Putamen (tissue), 1 donor: ENCODE measurements at regions not wholly inside any gene's neighbourhood (a gene's known extent, or its start where the extent isn't known, plus 50 kb on each side); places are given as distances from the start of the nearest gene placed in this dataset.
"Not testable (repeated sequence)": the region's sequence is repeated elsewhere in the genome, so short reads cannot be mapped to it uniquely, and the experiment has no call there.

Experiments
- DNase-seq: peaks from one replicate; pipeline ENCODE4 v3.0.0-alpha.2; 2016; ENCODE audit warnings: low spot score

GRCh38 chr1:34369701-34370455, 193.2 kb downstream of the C1orf94 start:
- DNase-seq, result no peak

GRCh38 chr1:34370748-34371147, 194.0 kb downstream of the C1orf94 start:
- no peak for DNase-seq

DNA sequence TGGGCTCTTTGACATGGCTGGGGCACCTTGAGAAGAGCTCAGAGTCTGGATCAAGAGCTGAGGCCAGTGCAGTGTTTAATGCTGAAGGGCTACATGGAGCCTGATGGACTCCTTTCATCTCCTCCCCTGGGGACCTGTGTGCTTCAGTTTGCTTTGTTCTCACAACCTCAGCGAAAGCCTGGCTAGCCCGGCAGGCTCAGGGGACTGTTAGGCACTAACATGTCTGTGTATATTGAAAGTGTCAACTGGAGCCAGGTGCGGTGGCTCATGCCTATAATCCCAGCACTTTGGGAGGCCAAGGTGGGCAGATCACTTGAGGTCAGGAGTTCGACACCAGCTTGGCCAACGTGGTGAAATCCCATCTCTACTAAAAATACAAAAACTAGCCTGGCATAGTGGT, 194.5 kb downstream of the C1orf94 start:
- DNase-seq, result not testable (repeated sequence)

- no peak for DNase-seq
Observed at GRCh38 chr1:34371829-34372532, 195.3 kb downstream of the C1orf94 start.

DNA sequence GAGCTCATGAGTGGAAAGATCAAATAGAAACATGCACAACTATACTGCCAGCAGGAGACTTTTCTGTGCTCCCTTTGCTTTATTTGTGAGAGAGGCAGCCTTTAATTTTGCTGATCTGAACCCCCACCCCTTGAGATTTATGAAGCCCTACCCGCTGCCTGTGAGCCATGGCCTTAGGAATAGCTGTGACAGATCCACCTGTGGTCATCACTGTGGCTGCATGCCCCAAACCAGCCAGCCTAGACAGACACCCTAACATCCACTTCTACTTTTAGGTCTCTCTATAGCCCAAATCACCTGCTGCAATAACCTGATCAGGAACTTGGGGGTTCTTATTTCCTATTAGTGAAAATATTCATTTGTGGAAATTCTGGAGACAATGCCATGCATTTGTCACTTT, 196.2 kb downstream of the C1orf94 start:
- no peak for DNase-seq

DNA sequence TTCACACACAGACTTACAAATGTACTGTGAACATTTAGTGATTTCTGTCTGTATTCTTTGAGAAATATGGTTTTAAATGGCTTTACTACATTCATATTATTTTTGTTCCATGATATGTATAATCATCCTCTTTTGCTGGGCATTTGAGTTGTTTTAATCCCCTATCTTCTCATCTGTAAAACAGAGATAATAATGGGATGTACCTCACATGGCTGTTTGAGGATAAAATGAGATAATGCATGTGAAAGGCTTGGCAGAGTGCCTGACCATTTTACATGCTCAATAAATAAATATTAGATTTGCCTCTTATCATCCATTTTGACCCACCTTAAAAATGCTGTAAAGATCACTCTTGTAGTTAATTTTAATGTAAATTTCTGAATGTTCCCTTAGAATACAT, 197.2 kb downstream of the C1orf94 start:
- no peak for DNase-seq

DNA sequence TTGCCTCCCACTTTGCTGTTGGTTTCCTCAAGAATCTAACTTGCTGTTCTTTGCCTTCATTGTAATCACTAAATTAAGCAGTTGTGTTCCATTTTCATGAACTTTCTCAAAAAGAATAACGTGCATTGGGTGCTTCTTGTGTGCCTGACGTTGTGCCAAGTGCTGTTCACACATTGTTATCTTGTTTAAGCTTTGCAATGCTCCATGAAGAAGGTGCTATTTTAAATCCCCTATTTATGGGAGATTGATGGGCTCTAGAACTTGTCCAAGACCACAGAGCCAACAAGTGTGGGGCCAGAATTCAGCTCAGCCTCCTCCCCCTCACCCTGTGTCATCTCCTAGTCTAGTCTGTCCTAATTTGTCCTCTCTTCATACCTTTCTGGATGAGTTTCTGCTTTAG, 199.8 kb downstream of the C1orf94 start:
- DNase-seq, result no peak

DNA sequence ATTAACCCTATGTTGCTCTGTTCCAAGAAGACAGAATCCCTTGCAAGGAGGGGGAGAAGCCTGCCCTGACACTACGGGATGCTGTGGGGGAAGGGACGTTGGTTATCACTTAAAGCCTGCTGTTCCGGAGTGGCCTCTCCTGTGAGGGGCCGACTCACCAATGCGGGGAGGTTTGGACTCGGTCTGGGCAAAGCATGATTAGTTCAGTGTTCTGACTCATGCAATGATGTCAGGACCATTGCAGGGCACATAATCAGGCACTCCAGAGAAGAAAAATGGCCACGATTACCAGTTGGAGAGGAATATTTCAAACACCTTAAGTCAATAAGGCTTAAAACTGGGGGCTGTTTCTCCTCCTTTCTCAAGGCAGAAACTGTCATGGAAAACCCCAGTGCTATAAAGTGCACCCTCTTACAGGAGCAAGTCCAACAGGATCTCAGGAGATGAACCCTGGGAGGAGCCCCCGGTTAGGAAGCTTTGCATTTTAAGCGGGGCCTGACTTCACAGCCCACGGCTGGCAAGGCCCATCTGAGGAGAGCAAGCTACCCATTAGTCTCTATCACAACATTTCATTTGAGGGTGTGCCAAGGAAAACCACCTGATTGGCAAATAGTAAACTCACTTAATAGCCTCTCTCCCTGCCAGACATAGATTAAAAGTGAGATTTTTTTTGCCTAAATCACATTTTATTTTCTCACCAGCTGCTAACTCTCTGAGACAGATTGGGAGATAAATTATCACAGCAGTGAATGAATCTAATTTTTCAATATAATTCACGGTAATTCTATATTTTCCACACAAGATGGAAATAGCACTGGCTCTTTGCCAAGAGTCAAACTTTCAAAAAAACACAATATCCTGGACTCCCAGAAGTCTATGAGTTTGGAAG, 202.5 kb downstream of the C1orf94 start:
- DNase-seq, result no peak

GRCh38 chr1:34379911-34380310, 203.2 kb downstream of the C1orf94 start:
- no peak for DNase-seq

DNA sequence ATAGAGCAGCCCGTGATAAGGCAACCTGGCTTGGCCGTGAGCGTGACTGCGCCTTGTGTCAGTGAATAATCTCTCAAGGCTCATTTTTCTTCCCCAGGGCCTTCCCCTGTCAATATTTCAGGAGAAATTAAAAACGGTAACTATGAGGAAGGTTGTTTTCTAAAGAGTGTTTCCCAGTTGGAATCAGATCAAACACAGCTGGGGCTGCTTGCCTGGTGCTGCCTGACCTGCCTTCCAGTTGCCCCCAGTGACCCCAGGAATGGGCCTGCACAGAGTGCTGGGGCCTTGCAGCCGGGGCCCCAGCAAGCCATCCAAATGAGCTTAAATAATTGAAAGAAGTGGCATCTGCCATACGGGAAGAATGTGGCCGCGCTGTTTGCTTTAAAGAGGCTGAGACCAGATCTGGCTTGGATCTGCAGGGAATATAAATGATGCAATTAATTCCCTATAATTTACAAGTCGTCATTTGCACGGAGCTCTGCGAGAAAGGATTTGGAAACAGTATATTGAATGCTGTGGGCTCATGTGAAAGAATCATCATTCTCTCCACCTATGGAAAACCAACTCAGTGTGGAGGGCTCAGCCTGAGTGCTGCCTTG, 203.9 kb downstream of the C1orf94 start:
- no peak for DNase-seq

DNA sequence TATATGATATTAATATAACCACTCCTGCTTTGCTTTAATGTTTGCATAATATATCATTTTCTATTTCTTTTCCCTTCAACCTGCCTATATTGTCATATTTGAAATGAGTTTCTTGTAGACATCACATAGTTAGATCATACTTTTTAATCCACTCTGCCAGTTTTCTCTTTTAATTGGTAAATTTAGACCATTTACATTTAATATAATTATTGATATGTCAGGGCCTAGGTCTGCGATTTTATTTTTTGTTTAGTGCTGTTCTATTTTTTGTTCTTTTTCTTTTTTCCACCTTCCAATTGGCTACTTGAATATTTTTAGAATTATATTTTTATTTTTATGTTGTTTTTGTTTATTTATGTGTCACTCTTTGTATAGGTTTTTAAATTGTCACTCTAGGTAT, 213.3 kb downstream of the C1orf94 start:
- DNase-seq, result no peak

DNA sequence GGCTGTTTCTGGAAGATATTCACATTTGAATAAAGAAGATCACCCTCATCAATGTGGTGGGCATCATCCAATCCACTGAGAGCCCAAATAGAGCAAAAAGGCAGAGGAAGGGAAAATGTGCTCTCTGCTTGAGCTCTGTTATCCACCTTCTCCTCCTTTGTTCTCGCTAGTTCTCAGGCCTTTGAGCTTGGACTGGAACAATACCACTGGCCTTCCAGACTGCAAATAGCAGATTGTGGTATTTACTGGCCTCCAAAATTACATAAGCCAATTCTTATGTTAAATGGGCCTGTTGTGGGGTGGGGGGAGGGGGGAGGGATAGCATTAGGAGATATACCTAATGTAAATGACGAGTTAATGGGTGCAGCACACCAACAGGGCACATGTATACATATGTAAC, 219.3 kb downstream of the C1orf94 start:
- no peak for DNase-seq

DNA sequence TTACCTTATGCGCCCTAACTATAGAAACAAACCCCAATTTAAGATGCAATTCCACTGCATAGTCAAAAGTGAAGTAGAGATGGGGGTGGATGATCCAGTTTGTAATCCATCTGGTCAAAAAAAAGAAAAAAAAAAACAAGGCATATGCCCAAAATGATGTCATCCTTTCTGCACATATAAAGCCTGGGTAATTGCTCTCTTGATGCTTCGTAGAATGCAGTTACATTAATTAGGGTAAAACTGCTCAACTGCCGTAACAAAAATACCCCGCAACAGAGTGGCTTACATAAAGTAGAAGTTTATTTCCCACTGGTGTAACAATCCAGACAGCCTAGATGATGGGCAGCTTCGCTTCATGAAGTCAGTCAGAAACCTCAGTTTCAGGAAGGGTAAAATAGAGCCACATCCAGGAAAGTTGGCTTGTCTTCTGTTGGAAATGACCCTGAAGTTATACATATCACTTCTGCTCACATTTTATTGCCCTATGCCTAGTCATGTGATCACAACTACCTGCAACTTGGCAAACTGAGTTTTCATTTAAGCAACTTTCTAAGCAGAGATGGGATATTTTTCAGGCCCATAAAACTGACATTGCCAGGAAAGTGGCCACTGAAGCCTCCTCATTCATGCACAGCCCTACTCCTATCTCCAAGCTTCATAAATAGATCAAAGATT, 221.7 kb downstream of the C1orf94 start:
- no peak for DNase-seq

DNA sequence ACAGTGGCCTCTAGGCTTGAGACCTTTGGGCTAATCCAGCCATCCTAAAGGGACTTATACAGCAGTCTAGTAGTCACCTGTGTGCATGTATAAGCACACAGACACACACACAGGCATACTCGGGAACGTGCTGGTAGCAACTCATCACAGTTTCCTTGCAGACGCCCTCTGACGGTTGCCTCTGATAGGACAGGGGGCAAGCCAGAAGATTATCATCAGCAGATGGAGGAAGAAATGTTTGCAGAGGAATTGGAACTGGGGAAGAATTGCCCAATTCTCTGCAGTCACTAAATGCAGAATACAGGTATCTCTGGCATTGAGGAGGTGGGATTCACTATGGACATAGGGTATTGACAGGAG, 222.2 kb downstream of the C1orf94 start:
- no peak for DNase-seq

GRCh38 chr1:34400675-34401074, 224.0 kb downstream of the C1orf94 start:
- no peak for DNase-seq

DNA sequence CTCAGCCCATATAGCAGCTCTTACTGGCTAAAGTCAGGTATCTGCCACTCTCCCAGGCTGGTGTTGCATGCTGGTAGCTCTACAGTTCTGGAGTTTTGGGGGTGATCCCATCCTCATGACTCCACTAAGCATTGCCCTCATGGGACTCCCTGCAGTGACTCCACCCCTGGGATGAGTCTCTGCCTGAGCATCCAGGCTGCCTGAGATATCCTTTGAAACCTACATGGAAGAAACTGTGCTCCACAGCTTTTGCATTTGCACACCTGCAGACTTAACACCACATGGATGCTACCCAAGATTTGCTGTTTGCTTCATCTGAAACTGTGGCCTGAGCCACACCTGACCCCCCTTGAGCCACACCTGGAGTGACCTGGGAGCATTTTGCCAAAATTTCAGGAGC, 226.4 kb downstream of the C1orf94 start:
- no peak for DNase-seq

GRCh38 chr1:34404804-34405203, 228.1 kb downstream of the C1orf94 start:
- DNase-seq, result no peak

- no peak for DNase-seq
Observed at GRCh38 chr1:34405266-34405959, 228.7 kb downstream of the C1orf94 start.

DNA sequence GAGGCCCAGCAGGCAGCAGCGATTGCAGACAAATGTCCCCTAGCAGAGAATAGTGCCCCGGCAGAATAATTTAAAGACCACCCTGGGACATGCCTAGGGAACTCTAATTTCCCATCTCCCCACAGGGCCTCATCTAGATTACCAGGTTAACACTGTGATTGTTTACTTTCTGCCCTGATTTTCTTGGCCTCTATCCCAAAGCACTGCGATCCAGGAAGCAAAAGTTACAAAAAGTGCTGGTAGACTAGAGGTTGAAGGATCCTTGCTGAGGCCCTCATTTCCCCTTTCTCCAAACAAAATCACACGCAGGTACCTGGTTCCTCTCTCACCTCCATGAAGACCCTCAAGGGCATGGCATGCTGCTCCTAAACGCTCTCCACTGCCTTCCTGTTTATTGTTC, 229.7 kb downstream of the C1orf94 start:
- DNase-seq, result no peak

- no peak for DNase-seq
Observed at GRCh38 chr1:34406833-34407539, 230.3 kb downstream of the C1orf94 start.

DNA sequence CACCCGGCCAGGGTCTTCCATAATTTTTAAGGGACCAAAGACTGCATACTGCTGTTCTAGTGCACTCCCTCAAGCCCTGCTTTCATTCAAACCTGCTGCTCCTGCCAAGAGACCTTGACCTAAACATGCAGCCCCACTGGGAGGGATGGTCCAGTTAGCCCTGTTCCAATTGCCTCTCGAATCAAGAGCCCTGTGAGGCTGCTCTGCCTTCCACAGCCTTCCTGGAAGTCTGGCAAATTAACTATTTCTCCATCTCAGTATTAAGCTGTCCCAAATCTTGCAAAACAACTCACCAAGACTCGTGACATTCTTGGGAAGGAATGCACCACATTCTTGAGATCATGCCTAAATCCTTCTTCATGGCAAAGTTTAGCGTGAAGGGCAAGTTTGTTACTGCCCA, 231.3 kb downstream of the C1orf94 start:
- DNase-seq, result no peak
